Thoracic aorta (tissue), 2 donors: ENCODE measurements at regions not wholly inside any gene's neighbourhood (a gene's known extent, or its start where the extent isn't known, plus 50 kb on each side); places are given as distances from the start of the nearest gene placed in this dataset.
A peak's percentile ranks its signal among the peaks of the same experiment; 100 is the strongest.
"Not testable (repeated sequence)": the region's sequence is repeated elsewhere in the genome, so short reads cannot be mapped to it uniquely, and the experiment has no call there.

Experiments
- ATAC-seq: fragments of 150-250 bp; one replicate; pipeline ENCODE4 v1.8.0; 2017; ENCODE audit warnings: low read depth; ENCODE audit not compliant: insufficient number of reproducible peaks, low FRiP score
- DNase-seq: peaks from one replicate; pipeline ENCODE4 v3.0.0-alpha.2; 2020; ENCODE audit warnings: low spot score
- H3K27ac ChIP-seq, 2 donors: fragments of 200-600 bp; sonication (generic); 1 replicate in 1 of 2; 2 replicates in 1 of 2; pipeline ENCODE4 v1.5.1; 2016; ENCODE audit warnings: mild to moderate bottlenecking in 2 of 2, moderate library complexity in 2 of 2
- H3K27me3 ChIP-seq: fragments of 200-600 bp; sonication (generic); replicated peaks from 2 replicates; pipeline ENCODE4 v1.6.0; 2016; ENCODE audit warnings: mild to moderate bottlenecking; ENCODE audit not compliant: insufficient read depth
- H3K36me3 ChIP-seq: fragments of 200-600 bp; sonication (generic); one replicate; pipeline ENCODE4 v1.5.1; 2016
- H3K4me1 ChIP-seq, 2 donors: fragments of 200-600 bp; sonication (generic); 1 replicate in 1 of 2; 2 replicates in 1 of 2; pipeline versions ENCODE4 v1.5.1 to v1.6.0; 2016; ENCODE audit warnings: low read depth in 2 of 2, mild to moderate bottlenecking in 1 of 2; ENCODE audit not compliant: control insufficient read depth in 1 of 2
- H3K4me3 ChIP-seq: fragments of 200-600 bp; sonication (generic); 2 replicates; pipeline ENCODE4 v1.5.1; 2016; ENCODE audit warnings: mild to moderate bottlenecking
- H3K9me3 ChIP-seq: fragments of 200-600 bp; sonication (generic); 2 replicates; pipeline ENCODE4 v1.5.1; 2016

DNA sequence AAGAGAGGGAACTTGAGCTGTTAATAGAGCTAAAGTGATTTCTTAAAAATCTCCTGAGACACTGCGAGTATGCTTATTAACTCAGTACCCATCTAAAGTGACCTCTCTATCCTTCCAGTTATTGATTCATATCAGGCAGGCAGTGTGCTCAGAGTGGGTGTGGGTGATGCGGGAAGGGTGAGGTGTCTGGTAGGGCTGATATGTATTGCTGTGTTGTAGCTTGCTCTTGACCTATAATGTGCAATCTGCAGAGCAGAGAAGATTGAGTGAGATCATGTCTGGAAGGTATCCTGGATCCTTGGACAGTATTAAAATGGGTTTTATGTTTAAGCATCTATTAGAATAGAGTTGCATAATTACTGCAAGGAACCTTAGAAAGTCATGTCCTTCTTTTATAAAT lies 71.9 kb upstream of the SEC22B start:
- not testable (repeated sequence) for H3K36me3 ChIP-seq, H3K4me3 ChIP-seq, ATAC-seq, H3K27me3 ChIP-seq, H3K27ac ChIP-seq, H3K9me3 ChIP-seq, DNase-seq, H3K4me1 ChIP-seq

- not testable (repeated sequence) for H3K9me3 ChIP-seq, H3K4me3 ChIP-seq, H3K4me1 ChIP-seq, DNase-seq, ATAC-seq, H3K27ac ChIP-seq, H3K36me3 ChIP-seq, H3K27me3 ChIP-seq
Observed at GRCh38 chr1:120243867-120244266, 67.5 kb upstream of the SEC22B start.

GRCh38 chr1:120242582-120242981 lies 66.3 kb upstream of the SEC22B start:
- not testable (repeated sequence) for DNase-seq, H3K4me1 ChIP-seq, H3K9me3 ChIP-seq, H3K4me3 ChIP-seq, H3K36me3 ChIP-seq, H3K27me3 ChIP-seq, ATAC-seq, H3K27ac ChIP-seq

DNA sequence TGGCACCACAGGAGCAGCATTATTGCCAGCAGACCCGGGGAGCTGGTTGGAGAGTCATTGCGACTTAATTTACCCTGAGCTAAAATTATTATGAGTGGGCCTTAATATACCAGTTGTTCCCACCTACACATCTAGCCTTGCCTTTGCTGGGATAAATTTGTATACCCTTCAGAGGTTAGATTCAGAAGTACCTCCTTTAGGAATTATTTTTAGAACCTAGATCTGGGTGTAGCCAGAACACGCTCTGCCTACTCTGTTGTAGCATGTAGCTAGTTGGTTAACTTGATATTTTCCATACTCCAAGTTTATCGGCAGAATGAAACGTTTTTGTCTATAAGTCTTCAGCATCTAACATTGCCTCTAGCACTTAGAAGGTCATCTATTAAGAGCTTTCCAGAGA lies 65.5 kb upstream of the SEC22B start:
- H3K9me3 ChIP-seq, DNase-seq, H3K4me3 ChIP-seq, ATAC-seq, H3K27me3 ChIP-seq, H3K36me3 ChIP-seq, H3K27ac ChIP-seq, H3K4me1 ChIP-seq: not testable (repeated sequence)

DNA sequence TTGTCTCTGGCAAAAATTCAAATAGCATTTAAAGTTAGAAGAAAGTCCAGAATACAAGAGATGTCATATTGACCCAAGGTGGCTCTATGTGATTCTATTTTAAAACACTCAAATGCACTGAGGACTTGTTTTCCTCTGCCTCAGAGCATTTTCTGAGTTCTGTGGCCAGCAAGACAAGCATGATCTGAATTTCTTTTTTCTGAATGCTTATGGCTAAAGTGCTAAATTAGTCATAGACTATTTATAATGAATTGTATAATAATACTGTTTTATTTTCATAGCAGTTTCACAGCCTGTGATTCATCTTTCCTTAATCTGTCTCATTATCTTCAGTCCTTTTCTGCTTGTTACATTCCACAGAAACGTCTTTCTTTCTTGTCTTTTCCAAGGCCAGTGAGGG lies 63.9 kb upstream of the SEC22B start:
- H3K36me3 ChIP-seq, H3K27ac ChIP-seq, H3K27me3 ChIP-seq, H3K4me1 ChIP-seq, H3K9me3 ChIP-seq, DNase-seq, H3K4me3 ChIP-seq: not testable (repeated sequence)
- peak; percentile 86 for ATAC-seq

GRCh38 chr1:120239351-120239750 lies 63.0 kb upstream of the SEC22B start:
- H3K9me3 ChIP-seq, H3K4me3 ChIP-seq, H3K27me3 ChIP-seq, H3K27ac ChIP-seq, H3K36me3 ChIP-seq, H3K4me1 ChIP-seq, DNase-seq, ATAC-seq: not testable (repeated sequence)

GRCh38 chr1:120238867-120239266 lies 62.5 kb upstream of the SEC22B start:
- H3K27ac ChIP-seq, ATAC-seq, H3K27me3 ChIP-seq, H3K36me3 ChIP-seq, H3K4me1 ChIP-seq, H3K4me3 ChIP-seq, H3K9me3 ChIP-seq, DNase-seq: not testable (repeated sequence)

DNA sequence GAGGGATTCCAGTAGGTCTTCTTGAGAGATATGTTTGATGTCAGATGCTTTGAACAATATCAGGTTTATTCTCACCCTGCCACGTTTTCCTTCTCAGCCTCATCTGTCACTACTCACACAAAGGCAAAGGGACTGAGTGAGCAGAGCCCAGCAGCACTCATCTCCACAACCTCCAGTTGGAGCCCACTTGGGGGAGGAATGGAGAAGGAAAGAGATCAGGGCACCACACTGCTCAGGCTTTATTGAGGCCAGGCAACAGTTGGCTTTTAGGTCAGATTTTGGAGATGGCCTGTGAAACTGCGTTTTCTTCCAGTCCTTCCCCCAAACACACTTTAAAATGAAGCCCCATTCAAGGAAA lies 57.3 kb upstream of the SEC22B start:
- not testable (repeated sequence) for H3K9me3 ChIP-seq, DNase-seq, H3K36me3 ChIP-seq, H3K27ac ChIP-seq, H3K4me1 ChIP-seq, H3K4me3 ChIP-seq, ATAC-seq, H3K27me3 ChIP-seq

GRCh38 chr1:120232834-120233660 lies 56.7 kb upstream of the SEC22B start:
- H3K27ac ChIP-seq: peak overlapping the region; percentile 61 to 81
- peak; percentile 61 for ATAC-seq
- H3K36me3 ChIP-seq, H3K27me3 ChIP-seq, H3K4me1 ChIP-seq, H3K9me3 ChIP-seq, DNase-seq: not testable (repeated sequence)
- H3K4me3 ChIP-seq: peak overlapping the region; percentile 70

DNA sequence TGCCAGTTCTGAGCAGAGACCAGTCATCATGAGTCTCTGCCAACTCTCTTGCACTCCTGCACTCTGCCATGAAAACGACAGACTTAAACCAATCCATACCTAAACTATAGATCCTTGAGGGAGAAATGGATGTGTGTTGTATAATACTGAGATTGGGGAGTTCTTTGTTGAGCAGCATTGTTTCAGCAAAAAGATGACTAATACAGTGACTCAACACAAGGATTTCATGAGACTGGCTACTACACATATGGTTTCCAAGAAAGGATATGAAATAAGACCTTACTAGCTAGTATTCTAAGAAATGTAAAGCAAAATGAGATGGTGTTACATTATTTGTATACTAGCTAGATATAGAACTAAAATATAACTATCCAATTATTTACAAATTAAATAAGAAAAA lies 53.5 kb upstream of the SEC22B start:
- H3K36me3 ChIP-seq, ATAC-seq, H3K9me3 ChIP-seq, DNase-seq, H3K4me1 ChIP-seq, H3K27me3 ChIP-seq, H3K4me3 ChIP-seq, H3K27ac ChIP-seq: not testable (repeated sequence)
